HG02870 (cell line): ENCODE measurements at regions not wholly inside any gene's neighbourhood (a gene's known extent, or its start where the extent isn't known, plus 50 kb on each side); places are given as distances from the start of the nearest gene placed in this dataset.
A peak's percentile ranks its signal among the peaks of the same experiment; 100 is the strongest.

Experiments used
- ATAC-seq: cut with Tn5 transposase; IDR thresholded peaks from one replicate; pipeline ENCODE4 v1.9.1; 2021; ENCODE audit warnings: mild to moderate bottlenecking, moderate library complexity; ENCODE audit not compliant: unreplicated experiment

- peak; percentile 78 for ATAC-seq
These were observed 284.8 kb downstream of the ETS1 start for GRCh38 chr11:128302425-128303186.

GRCh38 chr11:128301756-128302155, 285.6 kb downstream of the ETS1 start:
- ATAC-seq = no peak

- ATAC-seq = no peak
These were observed 286.6 kb downstream of the ETS1 start for GRCh38 chr11:128300785-128301184.

- ATAC-seq = peak; percentile 32
These were observed 288.1 kb downstream of the ETS1 start for GRCh38 chr11:128299132-128299726.

GRCh38 chr11:128298271-128298670, 289.1 kb downstream of the ETS1 start:
- ATAC-seq = no peak

GRCh38 chr11:128297805-128298204, 289.6 kb downstream of the ETS1 start:
- ATAC-seq = no peak

GRCh38 chr11:128297091-128297651, 290.2 kb downstream of the ETS1 start:
- ATAC-seq = no peak

GRCh38 chr11:128294671-128295050, 292.7 kb downstream of the ETS1 start:
- no peak for ATAC-seq

GRCh38 chr11:128294001-128294670, 293.2 kb downstream of the ETS1 start:
- ATAC-seq = no peak

GRCh38 chr11:128291835-128292234, 295.5 kb downstream of the ETS1 start:
- ATAC-seq = no peak

GRCh38 chr11:128291007-128291406, 296.4 kb downstream of the ETS1 start:
- no peak for ATAC-seq

- peak; percentile 60 for ATAC-seq
These were observed 297.1 kb downstream of the ETS1 start for GRCh38 chr11:128290106-128290840.

GRCh38 chr11:128289048-128289447, 298.3 kb downstream of the ETS1 start:
- peak; percentile 65 for ATAC-seq

- ATAC-seq = no peak
These were observed 299.0 kb downstream of the ETS1 start for GRCh38 chr11:128288368-128288767.

- ATAC-seq = no peak
These were observed 302.0 kb downstream of the ETS1 start for GRCh38 chr11:128285321-128285720.

- ATAC-seq = no peak
These were observed 302.7 kb downstream of the ETS1 start for GRCh38 chr11:128284634-128285033.

GRCh38 chr11:128283451-128283850, 303.9 kb downstream of the ETS1 start:
- no peak for ATAC-seq

- no peak for ATAC-seq
These were observed 305.3 kb downstream of the ETS1 start for GRCh38 chr11:128282053-128282452.

GRCh38 chr11:128279866-128280265, 307.5 kb downstream of the ETS1 start:
- ATAC-seq = no peak

GRCh38 chr11:128273736-128274135, 313.6 kb downstream of the ETS1 start:
- ATAC-seq = no peak

GRCh38 chr11:128271401-128271800, 316.0 kb downstream of the ETS1 start:
- no peak for ATAC-seq
